IPS-18a (cell line): ENCODE measurements at regions not wholly inside any gene's neighbourhood (a gene's known extent, or its start where the extent isn't known, plus 50 kb on each side); places are given as distances from the start of the nearest gene placed in this dataset.
"Not testable (repeated sequence)": the region's sequence is repeated elsewhere in the genome, so short reads cannot be mapped to it uniquely, and the experiment has no call there.

Source experiments
- H3K27ac ChIP-seq: one replicate; pipeline ENCODE4 v1.5.1; 2013; ENCODE audit warnings: low read length
- H3K27me3 ChIP-seq: one replicate; pipeline ENCODE4 v1.6.1; 2013; ENCODE audit warnings: mild to moderate bottlenecking, low read length; ENCODE audit not compliant: control insufficient read depth, insufficient read depth
- H3K36me3 ChIP-seq: one replicate; pipeline ENCODE4 v1.6.1; 2013; ENCODE audit warnings: low read depth, low read length; ENCODE audit not compliant: control insufficient read depth
- H3K4me1 ChIP-seq: one replicate; pipeline ENCODE4 v1.6.1; 2013; ENCODE audit warnings: low read depth, low read length; ENCODE audit not compliant: control insufficient read depth
- H3K4me3 ChIP-seq: one replicate; pipeline ENCODE4 v1.5.1; 2013; ENCODE audit warnings: low read length
- H3K9ac ChIP-seq: one replicate; pipeline ENCODE4 v1.6.1; 2013; ENCODE audit warnings: mild to moderate bottlenecking, low read length, moderate library complexity
- H3K9me3 ChIP-seq: one replicate; pipeline ENCODE4 v1.6.1; 2013; ENCODE audit warnings: low read depth, low read length; ENCODE audit not compliant: control insufficient read depth

GRCh38 chr15:81740416-81740815 is 305.4 kb downstream of the MEX3B start:
- Histone ChIP-seq H3K9ac (no peak overlapping the region), H3K4me1 (no peaks in the 10 kb centered on the region), H3K27ac (no peak overlapping the region), H3K9me3 (no peaks in the 10 kb centered on the region), H3K4me3 (no peak overlapping the region), H3K27me3 (no peaks in the 10 kb centered on the region), H3K36me3 (no peaks in the 10 kb centered on the region)

- H3K9me3 ChIP-seq: peaks cover 17% of the 10 kb centered on the region
- no peak overlapping the region for H3K27ac ChIP-seq
These were observed 316.5 kb downstream of the MEX3B start for GRCh38 chr15:81729340-81729739.

GRCh38 chr15:81728726-81729125 is 317.1 kb downstream of the MEX3B start:
- H3K9ac ChIP-seq: no peak overlapping the region
- H3K4me1 ChIP-seq: no peaks in the 10 kb centered on the region
- no peak overlapping the region for H3K27ac ChIP-seq
- no peaks in the 10 kb centered on the region for H3K27me3 ChIP-seq
- H3K36me3 ChIP-seq: no peaks in the 10 kb centered on the region
- no peak overlapping the region for H3K4me3 ChIP-seq
- peaks cover 17% of the 10 kb centered on the region for H3K9me3 ChIP-seq

More at GRCh38 chr15:81729340-81729739, 316.5 kb downstream of the MEX3B start:
- Histone ChIP-seq H3K4me3 (no peak overlapping the region), H3K36me3 (no peaks in the 10 kb centered on the region), H3K27me3 (no peaks in the 10 kb centered on the region), H3K9ac (no peak overlapping the region), H3K4me1 (no peaks in the 10 kb centered on the region)

- peaks cover 17% of the 10 kb centered on the region for H3K9me3 ChIP-seq
- no peaks in the 10 kb centered on the region for H3K27me3 ChIP-seq
- no peaks in the 10 kb centered on the region for H3K4me1 ChIP-seq
- H3K4me3 ChIP-seq: no peak overlapping the region
- no peaks in the 10 kb centered on the region for H3K36me3 ChIP-seq
- no peak overlapping the region for H3K9ac ChIP-seq
- no peak overlapping the region for H3K27ac ChIP-seq
These were observed 320.2 kb downstream of the MEX3B start for GRCh38 chr15:81725590-81725989.

- peaks cover 17% of the 10 kb centered on the region for H3K9me3 ChIP-seq
These were observed 321.3 kb downstream of the MEX3B start for GRCh38 chr15:81724536-81724935.

GRCh38 chr15:81723701-81724100 is 322.1 kb downstream of the MEX3B start:
- no peaks in the 10 kb centered on the region for H3K4me1 ChIP-seq
- H3K27ac ChIP-seq: no peak overlapping the region
- no peaks in the 10 kb centered on the region for H3K36me3 ChIP-seq
- no peak overlapping the region for H3K9ac ChIP-seq
- peaks cover 17% of the 10 kb centered on the region for H3K9me3 ChIP-seq
- H3K27me3 ChIP-seq: no peaks in the 10 kb centered on the region
- H3K4me3 ChIP-seq: no peak overlapping the region

More at GRCh38 chr15:81724536-81724935, 321.3 kb downstream of the MEX3B start:
- H3K4me3 ChIP-seq: no peak overlapping the region
- no peaks in the 10 kb centered on the region for H3K27me3 ChIP-seq
- H3K27ac ChIP-seq: no peak overlapping the region
- no peak overlapping the region for H3K9ac ChIP-seq
- H3K4me1 ChIP-seq: no peaks in the 10 kb centered on the region
- no peaks in the 10 kb centered on the region for H3K36me3 ChIP-seq

- H3K27me3 ChIP-seq: no peaks in the 10 kb centered on the region
- peaks cover 17% of the 10 kb centered on the region for H3K9me3 ChIP-seq
- no peaks in the 10 kb centered on the region for H3K36me3 ChIP-seq
- no peaks in the 10 kb centered on the region for H3K4me1 ChIP-seq
- H3K9ac ChIP-seq: no peak overlapping the region
- H3K4me3 ChIP-seq: no peak overlapping the region
- no peak overlapping the region for H3K27ac ChIP-seq
These were observed 322.6 kb downstream of the MEX3B start for GRCh38 chr15:81723113-81723651.

GRCh38 chr15:81716468-81716867 is 329.4 kb downstream of the MEX3B start:
- H3K27ac ChIP-seq, H3K4me1 ChIP-seq: not testable (repeated sequence)

GRCh38 chr15:81710328-81710727 is 335.5 kb downstream of the MEX3B start:
- H3K4me1 ChIP-seq: no peaks in the 10 kb centered on the region
- H3K4me3 ChIP-seq: no peak overlapping the region
- H3K27me3 ChIP-seq: no peaks in the 10 kb centered on the region
- H3K27ac ChIP-seq: no peak overlapping the region
- H3K36me3 ChIP-seq: no peaks in the 10 kb centered on the region
- H3K9ac ChIP-seq: no peak overlapping the region
- H3K9me3 ChIP-seq: no peaks in the 10 kb centered on the region

More at GRCh38 chr15:81716468-81716867, 329.4 kb downstream of the MEX3B start:
- not testable (repeated sequence) for H3K4me3 ChIP-seq, H3K27me3 ChIP-seq, H3K9me3 ChIP-seq, H3K9ac ChIP-seq, H3K36me3 ChIP-seq

GRCh38 chr15:81706816-81707346 is 332.9 kb upstream of the TMC3 start:
- H3K27ac ChIP-seq, H3K9ac ChIP-seq, H3K9me3 ChIP-seq, H3K36me3 ChIP-seq, H3K4me1 ChIP-seq, H3K27me3 ChIP-seq, H3K4me3 ChIP-seq: not testable (repeated sequence)

- H3K9ac ChIP-seq, H3K27ac ChIP-seq, H3K4me3 ChIP-seq, H3K4me1 ChIP-seq, H3K36me3 ChIP-seq, H3K9me3 ChIP-seq, H3K27me3 ChIP-seq: not testable (repeated sequence)
These were observed 331.7 kb upstream of the TMC3 start for GRCh38 chr15:81705727-81706126.

- no peak overlapping the region for H3K27ac ChIP-seq
- no peaks in the 10 kb centered on the region for H3K4me1 ChIP-seq
- H3K9me3 ChIP-seq: peaks cover 6% of the 10 kb centered on the region
- no peak overlapping the region for H3K4me3 ChIP-seq
- H3K27me3 ChIP-seq: no peaks in the 10 kb centered on the region
- H3K36me3 ChIP-seq: no peaks in the 10 kb centered on the region
- no peak overlapping the region for H3K9ac ChIP-seq
These were observed 312.0 kb upstream of the TMC3 start for GRCh38 chr15:81686021-81686420.
